ENCODE measurements at regions not wholly inside any gene's neighbourhood (a gene's known extent, or its start where the extent isn't known, plus 50 kb on each side); places are given as distances from the start of the nearest gene placed in this dataset.

DNA sequence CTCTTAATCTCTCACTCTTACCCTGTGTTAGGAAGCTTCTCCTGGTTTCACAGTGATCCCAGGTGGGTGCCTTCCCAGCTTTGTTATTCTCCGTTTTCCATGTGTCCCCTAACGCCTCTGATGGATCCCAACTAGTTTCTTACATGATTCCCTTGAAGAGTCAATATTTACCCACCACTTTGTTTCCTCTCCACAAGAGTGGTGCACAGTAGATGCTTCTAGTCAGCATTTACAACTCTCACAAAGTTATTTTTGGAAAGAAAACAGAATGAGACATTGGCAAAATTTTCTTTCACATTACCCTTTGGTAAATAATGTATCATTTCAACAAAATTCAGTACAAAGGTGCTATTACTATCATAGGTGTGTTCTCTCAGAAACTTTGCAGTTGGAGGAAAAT lies 1611.1 kb upstream of the ZEB2 start:
- WGBS, 4 donors = 24 to 59% (median 41%) methylated on average over 2 of the region's 2 CpGs
- intact Hi-C loops (cut with DNase I) = no loop called here
- H3K27ac ChIP-seq = no peak overlapping the region
- DNase-seq = no peak
- H3K27me3 ChIP-seq = no peaks in the 10 kb centered on the region
- no peaks in the 10 kb centered on the region for H3K4me1 ChIP-seq (replicated peaks in 1 of 2)
- H3K36me3 ChIP-seq (replicated peaks in 1 of 2) = no peaks in the 10 kb centered on the region
- TF ChIP-seq POLR2A (IDR thresholded peaks at IDR 0.05) = no peak
- TF ChIP-seq, protein P1, sequence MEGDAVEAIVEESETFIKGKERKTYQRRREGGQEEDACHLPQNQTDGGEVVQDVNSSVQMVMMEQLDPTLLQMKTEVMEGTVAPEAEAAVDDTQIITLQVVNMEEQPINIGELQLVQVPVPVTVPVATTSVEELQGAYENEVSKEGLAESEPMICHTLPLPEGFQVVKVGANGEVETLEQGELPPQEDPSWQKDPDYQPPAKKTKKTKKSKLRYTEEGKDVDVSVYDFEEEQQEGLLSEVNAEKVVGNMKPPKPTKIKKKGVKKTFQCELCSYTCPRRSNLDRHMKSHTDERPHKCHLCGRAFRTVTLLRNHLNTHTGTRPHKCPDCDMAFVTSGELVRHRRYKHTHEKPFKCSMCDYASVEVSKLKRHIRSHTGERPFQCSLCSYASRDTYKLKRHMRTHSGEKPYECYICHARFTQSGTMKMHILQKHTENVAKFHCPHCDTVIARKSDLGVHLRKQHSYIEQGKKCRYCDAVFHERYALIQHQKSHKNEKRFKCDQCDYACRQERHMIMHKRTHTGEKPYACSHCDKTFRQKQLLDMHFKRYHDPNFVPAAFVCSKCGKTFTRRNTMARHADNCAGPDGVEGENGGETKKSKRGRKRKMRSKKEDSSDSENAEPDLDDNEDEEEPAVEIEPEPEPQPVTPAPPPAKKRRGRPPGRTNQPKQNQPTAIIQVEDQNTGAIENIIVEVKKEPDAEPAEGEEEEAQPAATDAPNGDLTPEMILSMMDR (IDR thresholded peaks at IDR 0.05) = no peak
- no peaks in the 10 kb centered on the region for H3K9me3 ChIP-seq (replicated peaks in 1 of 3)
- H3K4me3 ChIP-seq = no peak overlapping the region

DNA sequence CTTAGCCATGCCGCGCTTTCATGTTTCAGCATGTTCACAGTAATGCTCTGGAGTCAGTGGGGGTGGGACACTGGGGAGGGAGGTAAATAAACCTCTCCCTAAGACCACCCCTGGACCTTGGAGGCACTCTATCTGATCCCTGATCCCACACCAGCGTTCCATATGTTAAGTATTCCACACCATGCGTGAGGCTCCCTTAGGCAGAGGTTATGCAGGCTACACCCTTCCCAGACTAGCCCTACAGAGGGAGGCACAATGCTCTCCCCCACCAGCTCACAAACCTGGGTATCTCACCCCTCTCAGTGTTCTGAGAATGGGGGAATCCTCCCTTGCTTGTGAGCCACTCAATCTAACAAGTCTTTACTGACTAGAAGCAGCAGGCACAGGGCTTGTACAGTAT lies 1610.4 kb upstream of the ZEB2 start:
- Histone ChIP-seq H3K4me3 (no peak overlapping the region), H3K9me3 (replicated peaks in 1 of 3) (no peaks in the 10 kb centered on the region), H3K27me3 (no peaks in the 10 kb centered on the region), H3K36me3 (replicated peaks in 1 of 2) (no peaks in the 10 kb centered on the region), H3K27ac (no peak overlapping the region), H3K4me1 (replicated peaks in 1 of 2) (no peaks in the 10 kb centered on the region)
- DNase-seq = no peak
- WGBS, 4 donors = 83 to 92% (median 89%) methylated on average over 3 to 4 of the region's 4 CpGs
- intact Hi-C loops (cut with DNase I) = no loop called here
- TF ChIP-seq, protein P1 (IDR thresholded peaks at IDR 0.05) = no peak
- no peak for TF ChIP-seq POLR2A (IDR thresholded peaks at IDR 0.05)

DNA sequence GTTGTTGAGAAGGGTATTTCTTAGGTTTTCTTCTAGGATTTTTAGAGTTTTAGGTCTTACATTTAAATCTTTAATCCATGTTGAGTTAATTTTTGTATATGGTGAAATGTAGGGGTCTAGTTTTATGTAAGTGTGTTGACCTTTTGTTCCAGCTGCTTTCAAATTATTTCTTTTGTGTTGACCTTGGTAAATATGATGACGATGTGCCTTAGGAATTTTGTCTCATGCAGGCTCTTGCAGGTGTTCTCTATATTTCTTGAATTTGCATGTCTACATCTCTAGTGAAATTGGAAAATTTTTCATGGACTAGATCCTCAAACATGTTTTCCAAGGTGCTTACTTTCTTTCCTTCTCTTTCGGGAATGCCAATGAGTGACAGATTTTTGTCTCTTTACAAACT lies 1609.3 kb upstream of the ZEB2 start:
- Histone ChIP-seq H3K4me3 (no peak overlapping the region), H3K36me3 (replicated peaks in 1 of 2) (no peaks in the 10 kb centered on the region), H3K27ac (no peak overlapping the region), H3K4me1 (replicated peaks in 1 of 2) (no peaks in the 10 kb centered on the region), H3K27me3 (no peaks in the 10 kb centered on the region), H3K9me3 (replicated peaks in 1 of 3) (no peaks in the 10 kb centered on the region)
- DNase-seq = no peak
- TF ChIP-seq POLR2A (IDR thresholded peaks at IDR 0.05) = no peak
- TF ChIP-seq, protein P1 (IDR thresholded peaks at IDR 0.05) = no peak
- intact Hi-C loops (cut with DNase I) = no loop called here
- WGBS, 4 donors = 59 to 75% (median 63%) methylated on average over 2 of the region's 2 CpGs

DNA sequence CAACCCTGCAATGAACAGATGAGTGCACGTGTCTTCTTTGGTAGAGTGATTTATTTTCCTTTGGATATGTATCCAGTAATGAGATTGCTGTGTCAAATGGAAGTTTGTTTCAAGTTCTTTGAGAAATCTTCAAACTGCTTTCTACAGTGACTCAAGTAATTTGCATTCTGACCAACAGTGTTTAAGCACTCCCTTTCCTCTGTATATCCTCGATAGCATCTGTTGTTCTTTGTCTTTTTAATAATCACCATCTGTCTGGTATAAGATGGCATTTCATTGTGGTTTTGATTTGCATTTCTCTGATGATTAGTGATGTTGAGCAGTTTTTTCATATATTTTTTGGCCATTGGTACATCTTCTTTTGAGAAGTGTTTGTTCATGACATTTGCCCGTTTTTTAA lies 1608.3 kb upstream of the ZEB2 start:
- Histone ChIP-seq H3K36me3 (replicated peaks in 1 of 2) (no peaks in the 10 kb centered on the region), H3K4me3 (no peak overlapping the region), H3K9me3 (replicated peaks in 1 of 3) (no peaks in the 10 kb centered on the region), H3K4me1 (replicated peaks in 1 of 2) (no peaks in the 10 kb centered on the region), H3K27me3 (no peaks in the 10 kb centered on the region), H3K27ac (no peak overlapping the region)
- TF ChIP-seq, protein P1 (IDR thresholded peaks at IDR 0.05) = no peak
- TF ChIP-seq POLR2A (IDR thresholded peaks at IDR 0.05) = no peak
- DNase-seq = no peak
- WGBS, 4 donors = 75 to 81% (median 76%) methylated on average over 3 of the region's 3 CpGs
- intact Hi-C loops (cut with DNase I) = no loop called here
